ENCODE measurements at regions not wholly inside any gene's neighbourhood (a gene's known extent, or its start where the extent isn't known, plus 50 kb on each side); places are given as distances from the start of the nearest gene placed in this dataset.
"Not testable (repeated sequence)": the region's sequence is repeated elsewhere in the genome, so short reads cannot be mapped to it uniquely, and the experiment has no call there.

DNA sequence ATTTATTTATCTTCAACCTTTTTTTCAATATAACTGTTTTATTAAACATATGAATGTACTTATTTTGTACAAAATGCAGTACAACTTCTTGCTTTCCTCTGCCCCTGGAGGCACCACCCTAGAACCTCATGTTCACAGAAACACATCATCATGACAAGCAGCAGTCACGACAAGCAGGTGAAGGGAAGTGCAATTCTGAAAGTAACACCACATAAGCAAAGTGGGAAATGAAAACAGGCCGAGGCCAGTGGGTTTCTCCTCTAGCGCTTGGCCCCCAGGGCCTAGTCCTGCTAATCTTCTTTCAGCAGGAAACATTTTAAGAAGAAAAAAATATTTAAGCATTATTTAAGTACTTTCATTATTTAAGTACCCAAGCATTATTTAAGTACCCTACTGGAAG lies 598.1 kb downstream of the SH2D4B start:
- no peak for DNase-seq

DNA sequence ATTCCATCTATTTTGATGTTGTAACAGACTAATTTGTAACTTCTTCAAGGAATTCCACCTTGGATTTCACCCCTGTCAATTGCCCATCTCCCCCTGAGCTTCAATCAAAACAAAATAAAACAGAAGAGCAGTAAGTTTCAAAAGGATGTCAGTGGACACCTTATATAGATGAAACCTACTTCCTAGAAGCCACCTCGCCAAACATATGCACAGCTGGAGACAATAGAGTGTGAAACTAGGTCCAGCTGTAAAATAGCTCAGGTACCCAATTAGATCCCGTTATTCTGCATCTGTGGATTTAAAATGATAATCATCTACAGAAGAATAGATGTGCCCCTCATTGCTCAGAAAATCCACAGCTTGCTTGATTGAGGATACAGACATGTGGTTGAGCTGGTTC lies 598.6 kb downstream of the SH2D4B start:
- DNase-seq, result no peak

DNA sequence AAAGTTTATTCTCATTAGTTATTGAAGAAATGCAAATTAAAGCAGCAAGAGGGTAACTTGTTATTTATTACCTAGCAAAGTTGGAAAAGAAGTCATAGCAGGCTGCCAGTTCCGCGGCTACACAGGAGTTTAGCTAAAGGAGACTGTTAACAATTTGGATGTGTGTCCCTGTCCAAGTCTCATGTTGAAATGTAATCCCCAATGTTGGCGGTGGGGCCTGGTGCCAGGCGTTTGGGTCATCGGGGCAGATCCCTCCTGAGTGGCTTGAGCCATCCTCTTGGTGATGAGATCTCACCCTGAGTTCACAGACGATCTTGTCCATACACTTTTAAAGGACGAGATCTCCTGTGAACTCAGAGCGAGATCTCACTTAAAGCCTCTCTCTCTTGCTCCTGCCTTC lies 608.3 kb downstream of the SH2D4B start:
- no peak for DNase-seq

DNA sequence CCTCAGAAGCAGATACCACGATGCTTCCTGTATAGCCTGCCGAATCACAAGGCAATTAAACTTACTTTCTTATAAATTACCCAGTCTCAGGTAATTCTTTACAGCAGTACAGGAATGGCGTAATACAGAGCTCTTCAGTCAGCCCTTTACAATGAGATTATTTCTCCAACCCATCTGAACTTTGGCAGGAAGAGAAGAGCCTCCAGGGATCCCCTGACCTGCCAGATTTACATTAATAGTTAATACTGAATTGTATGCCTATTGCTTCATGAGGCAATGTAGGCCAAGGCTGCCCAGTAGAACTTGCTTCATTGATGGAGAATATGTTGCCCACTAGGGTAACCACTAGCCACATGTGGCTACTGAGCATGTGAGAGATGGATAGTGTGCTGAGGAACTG lies 608.7 kb downstream of the SH2D4B start:
- no peak for DNase-seq

DNA sequence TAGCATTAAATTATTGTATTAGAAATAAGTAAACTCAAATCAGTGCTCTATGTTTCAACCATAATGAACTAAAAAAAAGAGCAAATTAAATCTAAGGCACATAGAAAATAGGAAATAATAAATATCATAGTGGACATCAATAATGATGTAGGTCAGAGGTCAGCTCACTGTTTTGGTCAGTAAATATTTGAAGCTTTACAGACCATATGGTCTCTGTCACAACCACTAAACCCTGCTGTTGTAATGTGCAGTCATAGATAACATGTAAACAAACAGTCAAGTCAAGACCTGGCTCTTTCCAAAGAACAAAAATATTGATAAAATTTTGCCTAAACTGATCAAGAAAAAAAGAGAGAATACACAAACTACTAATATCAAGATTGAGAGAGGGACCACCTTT lies 615.0 kb downstream of the SH2D4B start:
- no peak for DNase-seq

DNA sequence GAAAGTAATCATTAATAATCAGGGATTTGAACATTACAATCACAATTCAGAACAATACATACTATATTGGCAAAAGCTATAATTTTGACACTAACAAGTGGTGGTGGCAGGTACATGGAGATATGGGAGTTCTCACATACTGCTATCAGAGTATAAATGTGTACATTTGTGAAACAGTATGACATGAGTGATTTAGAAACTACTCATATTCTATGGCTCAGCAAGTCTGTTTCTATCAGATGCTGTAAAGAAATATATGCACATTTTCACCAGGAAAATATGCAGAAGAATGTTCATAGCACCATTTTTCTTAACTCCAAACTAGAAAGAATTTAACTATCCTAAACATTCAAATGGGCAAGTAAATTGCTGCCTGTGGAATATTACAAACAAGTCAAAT lies 620.0 kb downstream of the SH2D4B start:
- DNase-seq, result no peak

DNA sequence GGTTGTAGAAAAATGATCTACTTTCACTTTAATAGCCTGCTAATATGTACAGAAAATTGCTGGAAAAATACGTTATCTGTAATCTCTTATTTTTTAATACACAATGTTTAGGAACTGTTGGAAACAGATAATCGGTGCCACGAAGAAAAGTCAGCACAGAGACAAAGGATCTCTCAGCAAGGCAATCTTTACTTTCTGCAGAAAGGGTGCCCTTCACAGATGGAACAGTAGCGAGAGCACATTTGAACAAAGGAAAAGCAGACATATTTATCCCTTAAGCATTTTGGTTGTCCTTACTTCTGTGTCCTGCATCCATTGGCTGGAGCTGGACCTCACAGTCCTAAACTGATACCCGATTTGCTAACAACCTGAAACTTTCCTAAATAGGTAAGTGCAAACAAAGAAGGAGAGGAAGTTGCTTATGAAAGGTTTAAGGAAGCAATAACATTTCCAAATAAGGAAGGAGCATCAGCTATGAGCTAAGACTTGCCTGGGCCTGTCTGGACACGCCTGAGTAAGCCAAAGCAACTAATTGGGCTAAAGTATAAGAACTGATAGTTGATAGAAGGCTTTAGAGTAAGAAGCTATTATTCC lies 640.0 kb downstream of the SH2D4B start:
- no peak for DNase-seq

DNA sequence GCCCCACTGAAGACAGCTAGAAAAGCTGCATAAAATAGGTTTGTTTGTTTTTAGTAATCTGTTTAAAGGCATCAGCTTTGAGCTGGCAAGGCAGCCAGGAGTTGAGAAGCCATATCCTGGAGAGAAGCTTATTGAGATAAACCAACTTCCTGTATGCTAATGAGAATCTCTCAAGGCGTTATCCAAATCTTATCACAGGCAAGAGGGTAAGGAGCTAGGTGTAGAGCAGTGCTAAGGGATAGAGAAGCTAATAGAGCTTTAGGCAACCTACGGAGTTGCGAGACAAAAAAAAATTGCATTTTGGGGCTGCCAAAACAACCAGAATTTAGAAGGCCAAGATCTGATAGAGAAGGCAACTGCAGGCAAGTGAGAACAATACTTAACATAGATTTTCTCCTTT lies 641.6 kb downstream of the SH2D4B start:
- no peak for DNase-seq

DNA sequence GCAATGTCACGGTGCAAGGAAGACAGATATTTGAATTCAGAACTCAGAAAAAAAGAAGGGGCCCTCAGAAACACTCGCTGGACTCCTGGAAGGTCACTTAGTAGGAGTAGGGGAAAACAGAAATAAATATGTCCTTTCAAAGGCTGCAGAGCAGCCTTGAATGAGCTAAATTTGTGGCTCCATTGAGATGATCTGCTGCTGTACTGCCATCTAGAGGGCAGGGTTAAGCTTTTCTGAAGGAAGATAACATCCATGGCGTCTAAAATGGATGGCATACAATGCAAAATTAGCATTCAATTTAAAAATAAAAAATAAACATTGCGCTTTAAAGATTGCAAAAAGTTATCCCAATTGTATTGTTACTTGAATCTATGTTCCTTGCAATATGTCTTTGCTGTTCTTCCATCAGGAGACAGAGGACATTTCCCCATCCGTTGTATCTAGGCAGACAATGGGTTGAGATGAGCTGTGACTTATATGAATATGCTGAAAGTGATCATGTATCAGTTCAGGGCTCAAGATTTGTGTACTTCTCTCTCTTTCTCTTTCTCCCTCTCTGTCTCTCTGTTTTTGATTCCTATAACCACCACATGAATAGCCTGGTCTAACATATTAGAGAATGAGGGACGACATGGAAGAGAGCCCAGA lies 642.2 kb downstream of the SH2D4B start:
- no peak for DNase-seq

DNA sequence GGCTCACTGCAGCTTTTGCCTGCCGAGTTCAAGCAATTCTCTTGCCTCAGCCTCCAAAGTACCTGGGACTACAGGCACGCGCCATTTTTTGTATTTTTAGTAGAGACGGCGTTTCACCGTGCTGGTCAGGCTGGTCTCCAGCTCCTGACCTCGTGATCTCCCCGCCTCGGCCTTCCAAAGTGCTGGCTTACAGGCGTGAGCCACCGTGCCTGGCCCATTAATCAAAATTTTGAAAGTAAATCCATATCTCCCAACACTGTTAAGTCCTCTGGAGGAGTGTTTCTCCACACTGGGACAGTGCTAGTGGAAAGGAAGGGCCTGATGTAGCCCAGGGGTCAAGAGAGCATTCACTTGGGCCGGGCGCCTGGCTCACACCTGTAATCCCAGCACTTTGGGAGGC lies 644.6 kb downstream of the SH2D4B start:
- no peak for DNase-seq

DNA sequence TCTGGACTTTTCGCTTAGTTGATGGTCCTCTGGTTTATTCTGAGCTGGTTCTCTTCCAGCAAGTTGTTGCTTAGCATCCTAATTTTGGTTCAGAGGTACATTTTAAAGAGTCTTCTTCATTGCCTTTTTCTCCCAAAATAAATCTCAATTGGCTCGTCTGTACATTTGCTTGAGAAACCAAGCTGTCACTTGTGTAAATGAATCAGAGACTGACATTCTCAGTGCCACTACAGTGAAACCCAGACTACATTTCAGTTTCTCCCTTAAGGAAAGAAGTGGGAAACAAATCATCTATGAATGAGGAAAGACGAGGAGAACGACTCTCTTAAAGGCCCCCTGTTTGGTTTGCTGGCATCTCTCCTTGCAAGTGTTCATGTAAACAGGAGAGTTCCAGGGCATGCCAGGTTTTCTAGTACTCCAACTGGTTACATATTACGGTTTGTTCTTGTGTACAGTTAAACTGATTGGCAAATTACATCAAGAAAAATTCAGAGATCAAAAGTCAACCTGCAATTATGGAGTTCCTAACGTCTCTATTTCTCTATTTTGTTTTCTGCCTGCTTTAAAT lies 654.6 kb downstream of the SH2D4B start:
- DNase-seq, result no peak

DNA sequence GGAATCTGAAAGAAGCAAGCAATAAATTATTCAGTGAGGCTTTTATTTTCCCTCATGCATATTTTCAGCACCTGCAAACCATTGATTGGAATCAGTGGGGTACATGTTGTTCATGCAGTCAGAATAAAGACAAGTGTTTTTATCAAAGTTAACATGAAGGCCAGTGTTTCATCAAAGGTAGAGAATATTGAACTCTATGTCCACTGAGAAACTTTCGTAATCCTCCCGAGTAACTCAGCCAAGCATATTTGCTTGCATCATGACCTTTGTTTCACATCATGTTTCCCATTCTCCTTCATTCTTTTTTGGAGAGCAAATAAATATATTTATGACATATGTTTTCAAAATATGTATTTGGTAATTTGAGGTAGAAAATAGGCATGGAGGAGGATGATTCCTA lies 663.1 kb downstream of the SH2D4B start:
- DNase-seq, result no peak

DNA sequence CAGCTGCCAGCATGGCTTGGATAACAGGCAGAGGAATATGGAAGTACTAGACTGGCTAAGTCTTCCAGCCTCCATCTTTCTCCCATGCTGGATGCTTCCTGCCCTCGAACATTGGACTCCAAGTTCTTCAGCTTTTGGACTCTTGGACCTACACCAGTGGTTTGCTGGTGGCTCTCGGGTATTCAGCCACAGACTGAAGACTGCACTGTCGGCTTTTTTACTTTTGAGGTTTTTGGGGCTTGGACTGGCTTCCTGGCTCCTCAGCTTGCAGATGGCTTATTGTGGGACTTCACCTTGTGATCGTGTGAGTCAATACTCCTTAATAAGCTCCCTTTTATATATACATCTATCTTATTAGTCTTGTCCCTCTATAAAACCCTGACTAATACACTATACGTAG lies 667.6 kb upstream of the NRG3 start:
- DNase-seq, result not testable (repeated sequence)

DNA sequence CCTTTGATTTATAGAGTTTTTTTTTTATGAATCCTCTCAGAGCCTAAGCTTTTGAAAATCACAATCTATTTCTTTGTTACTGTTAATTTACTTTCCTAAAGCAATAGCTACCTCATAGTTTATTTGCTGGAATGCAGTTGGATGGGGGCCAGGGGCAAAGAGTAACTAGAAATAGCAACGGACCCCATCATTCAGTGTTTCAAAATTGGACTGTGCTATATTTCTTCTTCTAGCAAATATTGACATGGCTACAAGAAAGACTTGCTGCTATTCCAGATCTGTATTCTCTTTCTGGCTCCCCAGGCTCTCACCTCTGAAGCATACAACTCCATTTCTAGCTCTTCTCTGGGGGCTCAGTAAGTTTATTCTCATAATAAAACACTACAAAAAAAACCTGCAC lies 661.6 kb upstream of the NRG3 start:
- DNase-seq, result no peak

DNA sequence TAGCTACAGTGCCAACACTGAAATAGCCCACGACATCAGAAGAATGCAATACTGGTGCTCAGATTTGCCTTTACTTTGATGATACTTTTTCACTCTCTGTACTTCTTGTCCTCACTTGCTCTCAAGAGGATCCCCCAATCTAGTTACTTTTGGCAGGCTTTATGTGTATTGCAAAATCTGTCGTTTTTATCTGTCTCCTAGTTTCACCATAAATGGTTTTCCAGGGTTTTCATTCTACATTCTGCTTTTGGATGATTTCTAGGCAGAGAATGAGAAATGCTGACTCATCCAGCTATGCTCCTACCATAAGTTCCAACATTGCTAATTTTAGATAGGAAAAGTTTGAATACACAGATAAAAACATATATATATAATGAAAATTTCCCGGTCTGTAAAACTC lies 659.5 kb upstream of the NRG3 start:
- no peak for DNase-seq

DNA sequence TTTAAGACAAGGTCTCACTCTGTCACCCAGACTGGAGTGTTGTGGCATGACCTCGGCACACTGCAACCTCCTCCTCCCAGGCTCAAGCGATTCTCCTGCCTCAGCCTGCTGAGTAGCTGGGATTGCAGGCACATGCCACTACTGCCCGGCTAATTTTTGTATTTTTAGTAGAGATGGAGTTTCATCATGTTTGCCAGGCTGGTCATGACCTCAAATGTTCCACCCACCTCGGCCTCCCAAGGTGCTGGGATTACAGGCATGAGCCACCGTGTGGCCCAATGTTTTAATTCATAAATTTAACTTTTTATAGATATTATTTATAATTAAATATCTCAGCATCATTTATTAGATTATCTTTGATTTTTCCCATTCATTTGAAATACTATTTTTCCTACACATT lies 658.0 kb upstream of the NRG3 start:
- no peak for DNase-seq

DNA sequence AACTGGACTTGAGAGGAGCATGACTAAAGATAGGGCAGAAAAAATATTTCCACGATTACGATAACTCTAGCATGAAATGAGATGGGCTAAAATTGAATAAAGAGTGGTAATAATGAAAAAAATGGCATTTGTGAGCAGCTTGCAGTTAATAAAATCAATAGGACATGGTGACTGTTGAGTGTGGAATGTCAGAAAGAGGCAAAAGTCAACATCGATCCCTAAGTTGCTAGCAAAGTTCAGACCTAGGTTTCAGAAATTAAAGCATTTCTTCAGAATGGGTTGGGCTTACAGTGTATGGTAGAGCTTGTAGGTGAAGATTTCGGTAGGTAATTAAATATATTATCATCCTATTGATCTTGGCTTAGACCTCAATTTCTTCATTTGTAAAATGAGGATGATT lies 656.7 kb upstream of the NRG3 start:
- no peak for DNase-seq

DNA sequence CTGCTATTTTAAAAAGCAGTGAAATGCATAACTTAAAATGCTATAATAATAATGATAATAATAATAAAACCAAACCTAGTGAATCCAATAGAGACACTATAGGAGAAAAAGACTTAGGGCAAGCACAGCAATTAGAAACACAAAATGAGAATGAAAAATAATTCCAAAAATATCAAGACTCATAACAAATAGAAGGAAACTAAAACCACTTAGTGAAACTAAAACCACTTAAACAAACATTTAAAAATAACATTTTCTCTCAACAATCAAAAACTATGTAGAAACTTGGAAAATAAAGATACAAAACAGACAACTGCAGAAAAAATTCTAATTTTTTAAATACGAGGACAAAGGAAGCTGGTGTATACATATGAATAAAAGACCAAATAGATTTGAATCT lies 655.2 kb upstream of the NRG3 start:
- no peak for DNase-seq

DNA sequence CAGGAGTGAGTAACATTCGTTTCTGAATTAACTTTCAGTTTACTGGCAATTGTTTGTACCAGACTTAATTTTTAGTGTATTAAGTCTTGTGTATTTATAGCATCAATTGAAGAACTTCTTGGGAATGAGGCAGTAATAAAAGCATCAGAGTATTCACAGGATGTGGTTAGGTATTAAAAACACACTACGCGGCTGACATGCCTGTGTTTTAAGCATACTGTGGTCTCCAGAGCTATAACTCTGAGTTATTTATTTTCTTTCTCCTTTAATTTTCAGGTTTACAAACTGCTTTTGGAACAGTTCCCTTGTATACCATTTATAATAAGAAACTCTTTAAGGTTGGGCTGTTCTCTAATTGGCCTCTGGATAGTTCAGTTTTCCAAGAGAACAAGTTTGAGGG lies 626.1 kb upstream of the NRG3 start:
- DNase-seq, result no peak

DNA sequence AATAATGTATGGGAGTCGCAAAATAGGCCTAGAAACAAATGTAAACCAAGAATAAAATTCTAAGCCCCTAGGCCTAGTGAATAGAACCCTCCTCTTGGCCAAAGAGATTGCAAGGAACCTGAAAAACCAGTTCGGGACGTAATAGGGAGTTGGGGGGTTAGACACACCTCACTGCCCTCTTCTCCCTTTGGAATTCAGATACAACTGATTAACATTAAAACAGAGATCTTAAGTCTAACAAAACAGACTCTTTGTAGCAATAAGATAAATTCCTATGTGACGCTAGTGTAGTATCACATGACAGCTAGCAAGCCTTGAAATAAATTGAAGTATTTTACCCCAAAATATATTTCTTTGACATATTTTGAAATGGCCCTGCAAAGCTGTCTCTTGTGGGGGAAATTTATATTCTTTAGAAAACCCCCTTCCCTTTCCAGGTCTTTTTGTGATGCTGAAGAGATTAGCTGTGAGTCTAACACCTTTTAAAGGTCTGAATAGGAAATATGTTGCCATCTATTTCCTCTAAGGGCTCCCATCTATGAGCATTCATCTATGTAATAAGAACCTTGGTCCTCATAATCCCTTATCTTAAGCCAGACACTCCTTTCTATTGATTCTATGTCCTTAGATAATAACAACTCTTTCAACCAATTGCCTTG lies 623.4 kb upstream of the NRG3 start:
- no peak for DNase-seq

DNA sequence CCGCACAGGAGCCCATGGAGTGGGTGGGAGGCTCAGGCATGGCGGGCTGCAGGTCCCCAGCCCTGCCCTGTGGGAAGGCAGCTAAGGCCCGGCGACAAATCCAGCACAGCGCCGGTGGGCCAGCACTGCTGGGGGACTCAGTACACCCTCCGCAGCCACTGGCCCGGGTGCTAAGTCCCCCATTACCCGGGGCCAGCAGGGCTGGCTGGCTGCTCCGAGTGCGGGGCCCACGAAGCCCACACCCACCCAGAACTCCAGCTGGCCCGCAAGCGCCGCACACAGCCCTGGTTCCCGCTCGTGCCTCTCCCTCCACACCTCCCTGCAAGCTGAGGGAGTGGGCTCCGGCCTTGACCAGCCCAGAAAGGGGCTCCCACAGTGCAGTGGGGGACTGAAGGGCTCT lies 610.0 kb upstream of the NRG3 start:
- not testable (repeated sequence) for DNase-seq

DNA sequence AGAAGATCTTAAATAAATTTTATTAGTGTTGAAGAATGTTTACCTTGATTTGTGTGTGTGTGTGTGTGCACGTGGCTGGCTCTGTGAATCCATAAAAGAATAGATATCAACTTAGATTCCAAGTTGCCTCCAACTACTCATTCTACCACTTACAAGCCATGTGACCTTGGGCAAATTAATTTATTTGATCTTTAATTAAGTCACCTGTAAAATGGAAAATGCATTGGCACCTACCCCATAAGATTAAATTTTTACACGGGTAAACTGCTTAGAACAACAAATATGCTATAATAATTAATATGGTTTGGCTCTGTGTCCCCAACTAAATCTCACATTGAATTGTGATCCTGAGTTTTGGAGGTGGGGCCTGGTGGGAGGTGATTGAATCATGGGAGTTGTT lies 604.9 kb upstream of the NRG3 start:
- DNase-seq, result no peak

DNA sequence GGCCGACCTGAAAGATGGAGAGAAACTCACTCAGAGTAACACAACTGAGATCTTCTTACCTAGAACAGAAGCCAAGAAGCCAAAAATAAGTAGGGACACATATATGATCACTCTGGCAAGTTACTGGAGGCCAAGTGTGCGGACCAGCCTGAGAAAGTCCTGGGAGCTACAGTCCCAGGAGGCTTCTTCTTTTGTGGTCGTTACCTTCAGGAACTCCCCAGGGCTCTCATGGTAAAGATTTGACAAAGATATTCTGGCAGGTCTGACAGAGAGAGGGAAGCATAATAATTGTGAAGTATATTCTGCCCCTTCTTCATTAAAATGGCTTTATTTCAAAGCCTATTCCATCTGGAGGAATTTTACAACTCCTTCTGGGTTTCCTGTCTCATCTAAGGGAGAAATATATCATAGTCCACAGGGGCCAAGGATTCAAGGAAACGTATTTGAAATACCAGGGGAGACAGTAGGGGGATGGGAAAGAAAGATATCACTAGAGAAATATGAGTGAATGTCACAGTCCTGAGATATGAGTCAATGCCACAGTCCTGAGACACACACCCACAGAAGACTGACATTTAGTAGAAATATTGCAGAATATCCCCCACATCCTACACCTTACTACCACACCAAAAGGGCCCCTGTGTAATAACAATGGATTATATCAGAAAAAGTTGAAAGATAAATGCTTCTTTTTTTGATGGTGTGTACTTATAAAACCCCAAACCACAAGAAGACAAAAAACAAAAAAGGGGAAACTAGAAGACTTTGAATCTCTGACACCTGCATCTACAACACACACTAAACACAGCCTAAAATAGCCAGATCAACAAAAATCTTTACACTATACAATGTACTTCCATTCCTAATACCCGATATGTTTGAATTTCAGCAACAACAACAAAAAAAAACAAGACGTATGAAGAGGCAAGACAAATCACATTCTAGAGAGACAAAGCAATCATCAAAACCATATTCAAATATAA lies 594.2 kb upstream of the NRG3 start:
- no peak for DNase-seq

Measured in stimulated activated CD8-positive, alpha-beta memory T cell treated with anti-CD3 and anti-CD28 coated beads, Interleukin-4, amount 100 ng/mL, for 48 hours (primary cell).